ENCODE measurements at regions not wholly inside any gene's neighbourhood (a gene's known extent, or its start where the extent isn't known, plus 50 kb on each side); places are given as distances from the start of the nearest gene placed in this dataset.
A peak's percentile ranks its signal among the peaks of the same experiment; 100 is the strongest.

GRCh38 chr5:72658161-72658560, 151.0 kb upstream of the ZNF366 start:
- TF ChIP-seq SMC3 (conservative IDR thresholded peaks at IDR 0.05; ENCODE audit: poor library complexity) (no peak), TAF1 (IDR thresholded peaks at IDR 0.05; ENCODE audit: low read depth) (no peak), CTCF (IDR thresholded peaks at IDR 0.05; ENCODE audit: poor library complexity, severe bottlenecking) (no peak), MXI1 (conservative IDR thresholded peaks at IDR 0.05; ENCODE audit: poor library complexity, severe bottlenecking) (no peak), REST (IDR thresholded peaks at IDR 0.05; ENCODE audit: borderline replicate concordance) (no peak), RAD21 (conservative IDR thresholded peaks at IDR 0.05) (no peak), EZH2 (IDR thresholded peaks at IDR 0.05; ENCODE audit: borderline replicate concordance, insufficient read depth, low read length, poor library complexity, severe bottlenecking) (no peak), EP300 (conservative IDR thresholded peaks at IDR 0.05; ENCODE audit: poor library complexity, severe bottlenecking) (no peak), POLR2AphosphoS5 (IDR thresholded peaks at IDR 0.05) (no peak)
- no peak overlapping the region for H3K27ac ChIP-seq (ENCODE audit: low read length)
- no peak overlapping the region for H3K4me3 ChIP-seq (ENCODE audit: low read length)
- H3K4me2 ChIP-seq (ENCODE audit: low read length) = no peak overlapping the region
- no peak overlapping the region for H3K9ac ChIP-seq (ENCODE audit: low read length)
- no peaks in the 10 kb centered on the region for H3F3A ChIP-seq (ENCODE audit: insufficient read depth, low read length, poor library complexity, severe bottlenecking)
- no peaks in the 10 kb centered on the region for H3K9me3 ChIP-seq (ENCODE audit: low read length)
- H4K20me1 ChIP-seq (ENCODE audit: insufficient read depth) = no peaks in the 10 kb centered on the region
- H3K27me3 ChIP-seq (ENCODE audit: insufficient read depth, low read depth, low read length) = no peaks in the 10 kb centered on the region
- H3K36me3 ChIP-seq (ENCODE audit: insufficient read depth, low read length) = no peaks in the 10 kb centered on the region
- H3K79me2 ChIP-seq (replicated peaks; ENCODE audit: insufficient read depth, low read length) = no peaks in the 10 kb centered on the region
- no peak overlapping the region for H2AFZ ChIP-seq (ENCODE audit: low read depth, low read length)
- H3K9me2 ChIP-seq (ENCODE audit: insufficient read depth, low read length) = no peaks in the 10 kb centered on the region

- H3K9ac ChIP-seq (ENCODE audit: low read length) = no peak overlapping the region
- H3K27ac ChIP-seq (ENCODE audit: low read length) = peak overlapping the region; percentile 23
- H3K4me2 ChIP-seq (ENCODE audit: low read length) = no peak overlapping the region
- H3K9me3 ChIP-seq (ENCODE audit: low read length) = no peaks in the 10 kb centered on the region
- H3K9me2 ChIP-seq (ENCODE audit: insufficient read depth, low read length) = no peaks in the 10 kb centered on the region
- H3K27me3 ChIP-seq (ENCODE audit: insufficient read depth, low read depth, low read length) = no peaks in the 10 kb centered on the region
- H3K4me3 ChIP-seq (ENCODE audit: low read length) = no peak overlapping the region
- no peak overlapping the region for H2AFZ ChIP-seq (ENCODE audit: low read depth, low read length)
- TF ChIP-seq REST (IDR thresholded peaks at IDR 0.05; ENCODE audit: borderline replicate concordance) = no peak
- no peak for TF ChIP-seq MXI1 (conservative IDR thresholded peaks at IDR 0.05; ENCODE audit: poor library complexity, severe bottlenecking)
- no peak for TF ChIP-seq RAD21 (conservative IDR thresholded peaks at IDR 0.05)
- no peak for TF ChIP-seq CTCF (IDR thresholded peaks at IDR 0.05; ENCODE audit: poor library complexity, severe bottlenecking)
- no peak for TF ChIP-seq SMC3 (conservative IDR thresholded peaks at IDR 0.05; ENCODE audit: poor library complexity)
- no peak for TF ChIP-seq EP300 (conservative IDR thresholded peaks at IDR 0.05; ENCODE audit: poor library complexity, severe bottlenecking)
- no peak for TF ChIP-seq EZH2 (IDR thresholded peaks at IDR 0.05; ENCODE audit: borderline replicate concordance, insufficient read depth, low read length, poor library complexity, severe bottlenecking)
- TF ChIP-seq TAF1 (IDR thresholded peaks at IDR 0.05; ENCODE audit: low read depth) = no peak
- no peak for TF ChIP-seq POLR2AphosphoS5 (IDR thresholded peaks at IDR 0.05)
- H4K20me1 ChIP-seq (ENCODE audit: insufficient read depth) = no peaks in the 10 kb centered on the region
- no peaks in the 10 kb centered on the region for H3K36me3 ChIP-seq (ENCODE audit: insufficient read depth, low read length)
- H3K79me2 ChIP-seq (replicated peaks; ENCODE audit: insufficient read depth, low read length) = no peaks in the 10 kb centered on the region
- H3F3A ChIP-seq (ENCODE audit: insufficient read depth, low read length, poor library complexity, severe bottlenecking) = no peaks in the 10 kb centered on the region
Observed at GRCh38 chr5:72656756-72657513, 149.7 kb upstream of the ZNF366 start.

Measured in neural cell (in vitro differentiated cells).